Ishikawa (cell line): ENCODE measurements at regions not wholly inside any gene's neighbourhood (a gene's known extent, or its start where the extent isn't known, plus 50 kb on each side); places are given as distances from the start of the nearest gene placed in this dataset.

ENCODE experiments used
- CEBPB ChIP-seq: IDR thresholded peaks from 2 replicates; pipeline ENCODE4 v1.6.1; 2012
- CREB1 ChIP-seq: IDR thresholded peaks from 2 replicates; pipeline ENCODE4 v1.6.1; 2012; ENCODE audit warnings: low read depth
- EGR1 ChIP-seq: IDR thresholded peaks from 2 replicates; pipeline ENCODE4 v1.6.1; 2012
- EP300 ChIP-seq: IDR thresholded peaks from 2 replicates; pipeline ENCODE4 v1.6.1; 2012; ENCODE audit warnings: borderline replicate concordance
- FOXM1 ChIP-seq: IDR thresholded peaks from 2 replicates; pipeline ENCODE4 v1.6.1; 2012; ENCODE audit warnings: low read depth, borderline replicate concordance
- MAX ChIP-seq: IDR thresholded peaks from 2 replicates; pipeline ENCODE4 v1.6.1; 2012
- NFIC ChIP-seq: IDR thresholded peaks from 2 replicates; pipeline ENCODE4 v1.6.1; 2012
- RAD21 ChIP-seq: IDR thresholded peaks from 2 replicates; pipeline ENCODE4 v1.6.1; 2012; ENCODE audit warnings: low read depth
- REST ChIP-seq: IDR thresholded peaks from 2 replicates; pipeline ENCODE4 v1.6.1; 2012; ENCODE audit warnings: low read depth, mild to moderate bottlenecking
- TAF1 ChIP-seq: IDR thresholded peaks from 2 replicates; pipeline ENCODE4 v1.6.1; 2012; ENCODE audit warnings: low read depth, mild to moderate bottlenecking
- TCF12 ChIP-seq: IDR thresholded peaks from 2 replicates; pipeline ENCODE4 v1.6.1; 2012; ENCODE audit warnings: low read depth
- TEAD4 ChIP-seq: IDR thresholded peaks from 2 replicates; pipeline ENCODE4 v1.6.1; 2012
- USF1 ChIP-seq: IDR thresholded peaks from 2 replicates; pipeline ENCODE4 v1.6.1; 2012
- YY1 ChIP-seq: IDR thresholded peaks from 2 replicates; pipeline ENCODE4 v1.6.1; 2012; ENCODE audit warnings: low read depth
- ZBTB7A ChIP-seq: IDR thresholded peaks from 2 replicates; pipeline ENCODE4 v1.6.1; 2012; ENCODE audit warnings: low read depth

GRCh38 chr3:106185949-106186348 is 317.1 kb upstream of the CBLB start:
- TF ChIP-seq RAD21 = no peak
- TF ChIP-seq TAF1 = no peak
- no peak for TF ChIP-seq MAX
- no peak for TF ChIP-seq TCF12

- TF ChIP-seq TEAD4 (no peak), MAX (no peak)
Observed at GRCh38 chr3:106190296-106190695, 321.5 kb upstream of the CBLB start.

GRCh38 chr3:106191211-106191610 is 322.4 kb upstream of the CBLB start:
- TF ChIP-seq FOXM1 = no peak
- no peak for TF ChIP-seq CEBPB
- no peak for TF ChIP-seq NFIC
- TF ChIP-seq EP300 = no peak
- no peak for TF ChIP-seq USF1
- TF ChIP-seq MAX = no peak
- no peak for TF ChIP-seq REST
- TF ChIP-seq TEAD4 = no peak
- no peak for TF ChIP-seq EGR1
- no peak for TF ChIP-seq ZBTB7A
- no peak for TF ChIP-seq TAF1
- no peak for TF ChIP-seq CREB1
- no peak for TF ChIP-seq YY1
- TF ChIP-seq RAD21 = no peak
- TF ChIP-seq TCF12 = no peak

- TF ChIP-seq EP300 (no peak), FOXM1 (no peak), TCF12 (no peak), TAF1 (no peak), ZBTB7A (no peak), CREB1 (no peak), CEBPB (no peak), TEAD4 (no peak), YY1 (no peak), REST (no peak), USF1 (no peak), RAD21 (no peak), NFIC (no peak), MAX (no peak), EGR1 (no peak)
Observed at GRCh38 chr3:106191913-106192312, 323.1 kb upstream of the CBLB start.

GRCh38 chr3:106193876-106194275 is 325.1 kb upstream of the CBLB start:
- no peak for TF ChIP-seq RAD21
- no peak for TF ChIP-seq USF1
- no peak for TF ChIP-seq CEBPB
- no peak for TF ChIP-seq REST
- no peak for TF ChIP-seq TCF12
- no peak for TF ChIP-seq CREB1
- no peak for TF ChIP-seq TAF1
- TF ChIP-seq MAX = no peak
- no peak for TF ChIP-seq ZBTB7A
- no peak for TF ChIP-seq EP300
- no peak for TF ChIP-seq NFIC
- no peak for TF ChIP-seq FOXM1
- TF ChIP-seq EGR1 = no peak
- TF ChIP-seq YY1 = no peak
- TF ChIP-seq TEAD4 = no peak
